ENCODE measurements at regions not wholly inside any gene's neighbourhood (a gene's known extent, or its start where the extent isn't known, plus 50 kb on each side); places are given as distances from the start of the nearest gene placed in this dataset.

- TF ChIP-seq CTCF (conservative IDR thresholded peaks at IDR 0.05 in 1 of 2, IDR thresholded peaks at IDR 0.05 in 1 of 2; ENCODE audit: low read depth in 1 of 2, low read length in 2 of 2) = no peak
- TF ChIP-seq EZH2 (IDR thresholded peaks at IDR 0.05; ENCODE audit: low read length, missing control alignments) = no peak
Measured at GRCh38 chr15:70499791-70500190, 263.6 kb downstream of the UACA start.
